Neuronal stem cell (in vitro differentiated cells): ENCODE measurements at regions not wholly inside any gene's neighbourhood (a gene's known extent, or its start where the extent isn't known, plus 50 kb on each side); places are given as distances from the start of the nearest gene placed in this dataset.
"Not testable (repeated sequence)": the region's sequence is repeated elsewhere in the genome, so short reads cannot be mapped to it uniquely, and the experiment has no call there.

Source experiments
- DNase-seq: peaks from one replicate; pipeline ENCODE4 v3.0.0-alpha.2; 2013; ENCODE audit warnings: low spot score
- H2AFZ ChIP-seq: one replicate; pipeline ENCODE4 v1.6.1; 2013; ENCODE audit warnings: mild to moderate bottlenecking, low read length, inconsistent platforms
- H2AK5ac ChIP-seq: 2 replicates; pipeline ENCODE4 v1.6.1; 2013; ENCODE audit warnings: low read depth, mild to moderate bottlenecking, inconsistent platforms, low read length, moderate library complexity, mixed read lengths
- H2BK120ac ChIP-seq: 2 replicates; pipeline ENCODE4 v1.6.1; 2013; ENCODE audit warnings: low read depth, mild to moderate bottlenecking, inconsistent platforms, low read length, moderate library complexity, mixed read lengths
- H2BK12ac ChIP-seq: one replicate; pipeline ENCODE4 v1.6.1; 2013; ENCODE audit warnings: low read length, inconsistent platforms
- H2BK15ac ChIP-seq: 2 replicates; pipeline ENCODE4 v1.6.1; 2013; ENCODE audit warnings: mild to moderate bottlenecking, low read length, inconsistent platforms, mixed read lengths
- H2BK5ac ChIP-seq: one replicate; pipeline ENCODE4 v1.6.1; 2013; ENCODE audit warnings: inconsistent platforms, mild to moderate bottlenecking, low read length, moderate library complexity
- H3K14ac ChIP-seq: one replicate; pipeline ENCODE4 v1.6.1; 2013; ENCODE audit warnings: low read length, inconsistent platforms
- H3K18ac ChIP-seq: 2 replicates; pipeline ENCODE4 v1.6.1; 2013; ENCODE audit warnings: low read length, inconsistent platforms
- H3K23ac ChIP-seq: 2 replicates; pipeline ENCODE4 v1.6.1; 2013; ENCODE audit warnings: low read depth, mild to moderate bottlenecking, mixed read lengths, low read length, inconsistent platforms; ENCODE audit not compliant: poor library complexity
- H3K27ac ChIP-seq: replicated peaks from 3 replicates; pipeline ENCODE4 v1.5.1; 2013; ENCODE audit warnings: low read length, inconsistent platforms
- H3K27me3 ChIP-seq, 3 experiments: 2 replicates each; pipeline ENCODE4 v1.6.1; 2013; ENCODE audit warnings: low read length in 3 of 3, mild to moderate bottlenecking in 2 of 3, inconsistent platforms in 1 of 3, low read depth in 1 of 3, mixed read lengths in 1 of 3, moderate library complexity in 1 of 3; ENCODE audit not compliant: control insufficient read depth in 3 of 3, insufficient read depth in 3 of 3
- H3K36me3 ChIP-seq, 2 donors: replicated peaks in 1 of 2; 2 replicates each; pipeline ENCODE4 v1.6.1; 2013; ENCODE audit warnings: low read length in 2 of 2; ENCODE audit not compliant: control insufficient read depth in 2 of 2, insufficient read depth in 2 of 2
- H3K4ac ChIP-seq: 2 replicates; pipeline ENCODE4 v1.6.1; 2013; ENCODE audit warnings: inconsistent platforms, mild to moderate bottlenecking, low read length, moderate library complexity
- H3K4me1 ChIP-seq, 2 donors: 1 replicate in 1 of 2; 2 replicates in 1 of 2; pipeline ENCODE4 v1.6.1; 2013; ENCODE audit warnings: low read length in 2 of 2, low read depth in 1 of 2; ENCODE audit not compliant: control insufficient read depth in 2 of 2, insufficient read depth in 1 of 2
- H3K4me2 ChIP-seq: one replicate; pipeline ENCODE4 v1.6.1; 2013; ENCODE audit warnings: mild to moderate bottlenecking, low read length, inconsistent platforms; ENCODE audit not compliant: insufficient read depth, poor library complexity, severe bottlenecking
- H3K4me3 ChIP-seq, 2 donors: 2 replicates each; pipeline ENCODE4 v1.5.1; 2013; ENCODE audit warnings: low read length in 2 of 2, mild to moderate bottlenecking in 2 of 2, inconsistent platforms in 1 of 2, moderate library complexity in 1 of 2
- H3K79me1 ChIP-seq: one replicate; pipeline ENCODE4 v1.6.1; 2013; ENCODE audit warnings: low read depth, mild to moderate bottlenecking, inconsistent platforms, low read length, moderate library complexity
- H3K9ac ChIP-seq: one replicate; pipeline ENCODE4 v1.6.1; 2013; ENCODE audit warnings: mild to moderate bottlenecking, low read depth, low read length, inconsistent platforms; ENCODE audit not compliant: poor library complexity
- H3K9me3 ChIP-seq, 2 donors: replicated peaks in 1 of 2; 2 replicates each; pipeline versions ENCODE3 to v1.6.1; 2013; ENCODE audit warnings: low read length in 2 of 2, mild to moderate bottlenecking in 2 of 2, inconsistent platforms in 1 of 2, low read depth in 1 of 2, mixed read lengths in 1 of 2, moderate library complexity in 1 of 2; ENCODE audit not compliant: control insufficient read depth in 2 of 2, insufficient read depth in 1 of 2
- H4K8ac ChIP-seq: one replicate; pipeline ENCODE4 v1.6.1; 2013; ENCODE audit warnings: low read depth, mild to moderate bottlenecking, inconsistent platforms, low read length, moderate library complexity
- H4K91ac ChIP-seq: one replicate; pipeline ENCODE4 v1.6.1; 2013; ENCODE audit warnings: low read length, low read depth, mild to moderate bottlenecking, inconsistent platforms; ENCODE audit not compliant: poor library complexity
- WGBS, 2 donors: extraction: QIAGEN DNeasy Blood & Tissue Kit; methylation state at CpG; one replicate each; pipeline ENCODE4 v1.1.7; 2013; ENCODE audit warnings: missing lambda C conversion rate in 2 of 2, mixed read lengths in 1 of 2; ENCODE audit not compliant: insufficient read length in 2 of 2, insufficient replicate concordance in 1 of 2; ENCODE audit errors: extremely low coverage in 2 of 2; 5-methylcytosine and 5-hydroxymethylcytosine counted together

- H3K4ac ChIP-seq: no peak overlapping the region
- H3K14ac ChIP-seq: no peak overlapping the region
- H2BK12ac ChIP-seq: no peak overlapping the region
- H3K79me1 ChIP-seq: no peaks in the 10 kb centered on the region
- H2BK15ac ChIP-seq: no peak overlapping the region
- no peak overlapping the region for H3K27ac ChIP-seq
- H3K9me3 ChIP-seq: no peaks in the 10 kb centered on the region
- no peak overlapping the region for H2AK5ac ChIP-seq
- no peak overlapping the region for H4K8ac ChIP-seq
- H3K27me3 ChIP-seq: no peaks in the 10 kb centered on the region
- no peaks in the 10 kb centered on the region for H3K4me1 ChIP-seq
- no CpG with 5 or more reads among the region's 2 CpGs for WGBS, 2 donors
- no peak for DNase-seq
- H3K36me3 ChIP-seq: no peaks in the 10 kb centered on the region
- H4K91ac ChIP-seq: no peak overlapping the region
- H3K4me3 ChIP-seq: no peak overlapping the region
- no peak overlapping the region for H3K18ac ChIP-seq
- H2BK120ac ChIP-seq: no peak overlapping the region
- no peak overlapping the region for H2BK5ac ChIP-seq
- H2AFZ ChIP-seq: peak overlapping the region; percentile 74
- no peak overlapping the region for H3K4me2 ChIP-seq
- no peak overlapping the region for H3K9ac ChIP-seq
- no peak overlapping the region for H3K23ac ChIP-seq
Observed at GRCh38 chr5:25539536-25539935, 894.8 kb upstream of the CDH10 start.

GRCh38 chr5:25536461-25536860 is 891.7 kb upstream of the CDH10 start:
- H3K27ac ChIP-seq, DNase-seq, H3K4me3 ChIP-seq, H4K8ac ChIP-seq, H3K36me3 ChIP-seq, H3K79me1 ChIP-seq, H3K4me1 ChIP-seq, H3K4ac ChIP-seq, H4K91ac ChIP-seq, H2AK5ac ChIP-seq, H3K4me2 ChIP-seq, H3K27me3 ChIP-seq, H3K18ac ChIP-seq, H3K23ac ChIP-seq, H2BK5ac ChIP-seq, H2AFZ ChIP-seq, H2BK12ac ChIP-seq, H3K9ac ChIP-seq, H3K14ac ChIP-seq, H2BK120ac ChIP-seq, H2BK15ac ChIP-seq, H3K9me3 ChIP-seq: not testable (repeated sequence)
- no CpG with 5 or more reads among the region's 6 CpGs for WGBS, 2 donors

- no peak overlapping the region for H3K4me3 ChIP-seq
- no peak overlapping the region for H2AFZ ChIP-seq
- no peak for DNase-seq
- H3K4me2 ChIP-seq: no peak overlapping the region
- no peaks in the 10 kb centered on the region for H3K4me1 ChIP-seq
- H3K27me3 ChIP-seq: no peaks in the 10 kb centered on the region
- no CpG with 5 or more reads among the region's 2 CpGs for WGBS, 2 donors
- no peak overlapping the region for H2AK5ac ChIP-seq
- H3K79me1 ChIP-seq: no peaks in the 10 kb centered on the region
- no peak overlapping the region for H2BK5ac ChIP-seq
- H3K9me3 ChIP-seq: no peaks in the 10 kb centered on the region
- H2BK12ac ChIP-seq: no peak overlapping the region
- no peaks in the 10 kb centered on the region for H3K36me3 ChIP-seq
- H3K4ac ChIP-seq: no peak overlapping the region
- no peak overlapping the region for H3K18ac ChIP-seq
- H4K91ac ChIP-seq: no peak overlapping the region
- H3K27ac ChIP-seq: no peak overlapping the region
- no peak overlapping the region for H3K9ac ChIP-seq
- no peak overlapping the region for H4K8ac ChIP-seq
- no peak overlapping the region for H2BK120ac ChIP-seq
- H3K14ac ChIP-seq: no peak overlapping the region
- H3K23ac ChIP-seq: no peak overlapping the region
- H2BK15ac ChIP-seq: no peak overlapping the region
Observed at GRCh38 chr5:25516141-25516540, 871.4 kb upstream of the CDH10 start.

- no peaks in the 10 kb centered on the region for H3K79me1 ChIP-seq
- no peak overlapping the region for H2AK5ac ChIP-seq
- H4K91ac ChIP-seq: no peak overlapping the region
- H2BK5ac ChIP-seq: no peak overlapping the region
- no peak overlapping the region for H3K4me2 ChIP-seq
- H3K4me3 ChIP-seq: no peak overlapping the region
- no peak overlapping the region for H3K14ac ChIP-seq
- no peak overlapping the region for H2BK15ac ChIP-seq
- DNase-seq: no peak
- H2BK120ac ChIP-seq: no peak overlapping the region
- H3K9me3 ChIP-seq: no peaks in the 10 kb centered on the region
- no CpG with 5 or more reads among the region's 2 CpGs for WGBS, 2 donors
- no peak overlapping the region for H3K9ac ChIP-seq
- H3K23ac ChIP-seq: no peak overlapping the region
- H3K27me3 ChIP-seq: no peaks in the 10 kb centered on the region
- H3K36me3 ChIP-seq: no peaks in the 10 kb centered on the region
- H3K18ac ChIP-seq: no peak overlapping the region
- peak overlapping the region; percentile 0 for H2AFZ ChIP-seq
- no peak overlapping the region for H3K27ac ChIP-seq
- no peak overlapping the region for H3K4ac ChIP-seq
- no peaks in the 10 kb centered on the region for H3K4me1 ChIP-seq
- H4K8ac ChIP-seq: no peak overlapping the region
- no peak overlapping the region for H2BK12ac ChIP-seq
Observed at GRCh38 chr5:25515525-25515924, 870.7 kb upstream of the CDH10 start.
